HG03354 (cell line): ENCODE measurements at regions not wholly inside any gene's neighbourhood (a gene's known extent, or its start where the extent isn't known, plus 50 kb on each side); places are given as distances from the start of the nearest gene placed in this dataset.

Experiments used
- ATAC-seq: cut with Tn5 transposase; IDR thresholded peaks from one replicate; pipeline ENCODE4 v1.9.1; 2021; ENCODE audit warnings: mild to moderate bottlenecking; ENCODE audit not compliant: unreplicated experiment, poor library complexity, severe bottlenecking

DNA sequence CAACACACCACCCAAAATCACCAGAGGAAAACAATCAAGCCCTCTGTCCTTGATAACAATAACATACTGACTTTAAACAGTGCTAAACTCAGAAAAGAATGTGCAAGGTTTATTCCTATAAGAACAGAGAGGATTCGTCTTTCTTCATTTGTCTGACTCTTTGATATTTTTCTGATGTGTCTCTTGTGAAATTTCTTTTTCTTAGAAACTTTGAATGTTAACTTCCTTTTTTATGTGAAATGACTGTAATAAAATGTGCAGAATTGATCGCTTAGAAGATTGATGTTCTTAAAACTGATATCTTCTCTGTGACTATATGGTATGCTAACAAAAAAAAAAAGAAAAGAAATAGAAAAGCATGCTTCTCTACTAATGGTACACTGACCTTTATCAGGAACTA, 947.4 kb upstream of the CITED2 start:
- no peak for ATAC-seq

DNA sequence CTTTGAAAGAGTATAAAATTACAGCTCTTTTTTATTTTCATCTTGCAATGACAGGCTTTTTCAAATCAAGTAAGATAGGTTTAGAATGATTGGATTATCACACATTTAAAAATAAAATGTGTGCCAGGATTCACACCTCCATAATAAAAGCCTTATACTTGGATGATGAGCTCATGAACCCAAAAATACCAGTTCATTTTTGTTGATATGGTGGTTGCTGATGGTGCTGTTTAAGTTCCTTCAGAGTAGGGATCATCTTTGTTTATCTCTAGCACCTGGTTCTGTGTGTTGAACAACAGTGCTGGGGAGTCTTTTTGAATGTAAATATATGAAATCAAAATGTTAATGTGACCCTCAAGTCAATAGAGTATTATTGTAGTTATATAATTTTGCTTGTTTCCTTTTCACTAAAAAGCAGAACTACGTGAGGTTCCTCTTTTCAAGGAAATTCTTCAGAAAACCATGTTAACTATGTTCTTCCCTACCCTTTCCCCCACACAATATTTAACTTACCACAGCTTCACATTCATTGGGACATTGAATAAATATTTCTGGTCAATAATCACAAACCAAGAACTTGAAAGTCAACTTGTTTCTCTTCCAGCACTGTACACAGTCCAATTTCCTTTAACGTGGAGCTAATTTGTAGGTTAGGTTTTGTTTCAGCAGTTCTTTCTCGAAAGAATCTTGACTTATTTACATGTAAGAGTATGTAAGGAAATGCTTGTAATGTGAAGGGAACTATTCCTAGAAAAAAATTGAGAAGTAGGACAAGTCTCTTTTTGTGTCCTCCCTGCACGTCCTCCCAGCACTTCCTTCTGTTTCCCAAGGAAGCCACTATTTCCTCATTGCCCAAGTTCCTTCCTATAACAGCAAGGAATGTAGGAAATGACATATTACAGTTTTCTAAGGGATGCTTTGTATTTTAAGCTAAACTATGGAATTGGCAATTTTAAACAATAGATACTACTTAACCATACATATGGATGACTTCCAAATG, 945.9 kb upstream of the CITED2 start:
- ATAC-seq: no peak

DNA sequence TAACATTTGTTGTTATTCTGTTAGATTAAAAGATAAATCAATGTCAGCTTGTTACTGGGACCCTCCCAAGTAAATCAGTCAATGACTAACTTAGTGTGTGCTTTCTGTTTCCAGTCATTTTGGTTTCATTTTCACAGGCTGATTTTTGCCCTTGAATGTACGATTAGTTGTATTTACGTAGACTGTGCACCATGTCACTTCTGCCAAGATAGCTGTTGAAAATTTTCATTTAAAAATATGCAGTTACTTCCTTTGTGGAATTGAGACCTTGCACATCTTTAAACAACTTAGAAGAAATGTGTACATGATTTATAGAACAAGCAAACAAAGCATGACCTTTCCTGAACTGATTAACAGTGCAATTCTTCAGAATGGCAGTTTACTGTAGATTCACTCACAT, 944.8 kb upstream of the CITED2 start:
- peak; percentile 94 for ATAC-seq

DNA sequence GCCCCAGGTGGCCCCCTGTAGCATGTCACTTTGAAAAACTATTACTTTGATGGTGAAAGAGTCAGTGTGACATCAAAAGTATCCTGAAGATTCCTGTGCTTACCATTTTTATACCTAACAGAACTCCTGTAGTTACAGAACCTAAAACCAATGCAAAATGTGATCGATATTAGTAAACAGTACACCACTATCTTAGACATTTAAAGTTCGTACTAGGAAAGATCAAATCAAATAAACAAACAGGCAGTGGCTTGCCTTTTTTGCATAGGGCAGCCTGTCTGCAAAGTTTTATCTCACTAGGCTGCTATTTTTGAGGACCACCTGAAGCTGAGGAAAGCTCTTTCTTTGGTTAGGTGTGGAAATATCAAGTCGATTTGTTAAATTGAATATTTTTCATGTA, 944.0 kb upstream of the CITED2 start:
- ATAC-seq: no peak

DNA sequence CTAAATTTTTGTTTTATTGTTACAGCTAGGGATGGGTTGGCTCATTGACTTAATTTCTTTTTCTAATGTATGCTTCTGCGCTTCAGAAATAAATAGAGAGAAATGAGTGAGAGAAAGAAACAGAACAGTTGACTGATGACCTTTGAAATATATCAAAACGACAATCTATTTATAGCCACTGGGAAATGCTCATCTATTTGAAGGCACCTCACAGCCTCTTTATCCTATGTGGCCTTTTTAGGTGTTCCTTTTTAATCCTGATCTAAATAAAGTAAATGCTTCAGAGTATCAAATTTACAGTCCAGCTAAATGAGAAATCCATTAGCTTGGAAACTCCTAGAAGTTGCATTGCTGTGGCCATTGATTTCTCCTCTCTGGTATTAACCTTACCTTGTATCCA, 943.5 kb upstream of the CITED2 start:
- ATAC-seq: no peak

- no peak for ATAC-seq
These were observed 942.5 kb upstream of the CITED2 start for GRCh38 chr6:140316966-140317365.

DNA sequence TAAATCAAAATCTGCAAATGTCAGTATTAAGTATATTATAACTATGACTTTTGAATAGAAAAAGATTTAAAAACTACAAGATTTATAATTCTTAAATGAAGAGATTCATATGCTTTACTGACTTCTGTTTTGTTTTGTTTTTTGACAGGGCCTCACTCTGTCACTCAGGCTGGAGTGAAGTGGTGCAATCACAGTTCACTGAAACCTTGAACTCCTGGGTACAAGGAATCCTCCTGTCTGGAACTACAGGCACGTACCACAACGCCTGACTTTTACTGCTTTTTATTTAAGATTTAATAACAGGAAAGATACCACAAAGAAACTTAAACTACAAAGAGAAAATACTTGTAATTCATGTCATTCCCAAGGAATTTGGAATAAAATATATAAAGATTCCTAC, 940.2 kb upstream of the CITED2 start:
- no peak for ATAC-seq

DNA sequence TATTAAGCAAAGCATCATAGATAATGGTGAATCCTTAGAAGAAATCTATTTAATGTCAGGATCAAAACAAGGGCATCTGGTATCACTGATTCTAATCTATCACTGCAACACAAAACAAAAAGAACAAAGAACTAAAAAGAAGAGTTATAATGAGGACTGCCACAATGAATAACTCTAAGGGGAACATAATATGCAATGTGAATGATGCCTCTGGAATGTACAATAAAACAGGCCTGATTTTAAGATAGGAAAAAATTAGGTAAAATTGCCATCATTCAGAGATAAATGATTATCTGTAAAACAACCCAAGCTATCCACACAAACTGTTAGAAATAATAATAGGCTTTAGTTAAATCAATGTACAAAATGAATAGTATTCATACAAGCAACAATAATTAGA, 936.7 kb upstream of the CITED2 start:
- ATAC-seq: no peak

GRCh38 chr6:140303218-140303949, 928.9 kb upstream of the CITED2 start:
- ATAC-seq: no peak

DNA sequence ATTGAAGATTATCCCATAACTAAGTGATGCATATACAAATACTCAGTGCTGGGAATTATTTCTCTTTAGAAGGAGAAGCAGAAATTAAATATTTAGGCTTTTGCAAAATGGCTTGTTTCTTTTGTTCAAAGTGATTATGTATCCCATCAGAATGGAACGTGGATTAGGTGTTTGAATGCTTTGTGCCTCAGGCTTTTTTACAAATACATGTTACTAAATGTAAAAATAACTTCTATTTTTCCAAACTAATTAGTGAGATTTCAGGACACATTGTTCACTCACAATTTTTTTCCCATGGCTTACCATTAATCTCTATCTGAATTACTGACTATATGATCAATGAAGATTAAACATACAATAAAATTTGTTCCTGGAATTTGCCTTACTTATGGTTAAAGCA, 925.9 kb upstream of the CITED2 start:
- ATAC-seq: no peak

- ATAC-seq: no peak
These were observed 914.7 kb upstream of the CITED2 start for GRCh38 chr6:140289186-140289585.

GRCh38 chr6:140285998-140286690, 911.7 kb upstream of the CITED2 start:
- no peak for ATAC-seq

DNA sequence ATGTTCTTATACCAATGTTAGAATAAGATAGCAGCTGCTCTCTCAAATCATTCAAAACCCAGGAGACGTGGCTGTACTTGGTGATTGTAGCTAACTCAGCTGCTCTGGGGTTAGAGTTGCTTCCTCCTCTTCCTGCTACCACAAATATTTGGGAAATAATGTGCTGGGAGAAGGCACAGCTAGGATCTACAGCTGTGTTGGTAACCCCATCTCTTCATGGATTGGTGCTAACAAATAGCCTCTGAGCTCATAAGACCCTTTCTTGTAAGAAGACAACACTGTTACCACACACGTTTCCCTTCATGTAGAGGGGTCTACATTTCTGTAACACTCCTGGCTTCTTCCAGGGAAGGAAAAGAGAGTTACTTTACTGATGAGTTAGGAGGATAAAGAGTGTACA, 911.0 kb upstream of the CITED2 start:
- ATAC-seq: no peak

DNA sequence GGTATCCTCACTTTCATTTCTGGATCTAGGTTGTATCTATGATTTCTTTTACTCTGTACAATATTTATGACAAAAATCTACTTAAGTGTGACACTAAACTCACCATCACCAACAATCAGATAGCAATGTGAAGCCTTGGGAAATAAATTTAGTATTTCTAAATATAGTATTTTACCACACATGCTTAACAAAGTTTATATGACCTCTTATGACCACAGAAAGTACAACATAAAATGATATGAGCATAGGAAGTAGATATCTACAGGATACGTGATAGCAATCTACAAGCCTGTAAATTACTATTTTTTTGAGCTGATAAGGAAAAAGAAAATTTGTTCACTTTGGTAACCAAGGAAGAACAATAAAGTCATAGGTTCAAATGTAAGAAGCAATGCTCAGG, 910.4 kb upstream of the CITED2 start:
- ATAC-seq: no peak

- no peak for ATAC-seq
These were observed 908.7 kb upstream of the CITED2 start for GRCh38 chr6:140283197-140283596.

- no peak for ATAC-seq
These were observed 907.3 kb upstream of the CITED2 start for GRCh38 chr6:140281767-140282166.

DNA sequence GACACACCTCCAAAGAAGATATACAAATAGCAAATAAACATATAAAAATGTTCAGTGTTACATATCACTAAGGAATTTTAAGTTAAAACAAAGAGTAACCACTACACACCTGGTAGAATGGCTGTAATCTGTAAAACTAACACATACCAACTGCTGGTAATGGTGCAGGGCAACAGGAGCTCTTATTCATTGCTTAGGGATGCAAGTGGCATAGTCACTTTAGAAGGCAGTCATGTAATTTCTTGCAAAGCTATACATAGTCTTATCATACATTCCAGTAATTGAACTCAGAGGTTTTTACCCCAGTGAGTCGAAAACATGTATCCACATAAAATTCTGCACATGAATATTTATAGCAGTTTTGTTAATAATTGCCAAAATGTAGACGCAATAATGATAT, 906.8 kb upstream of the CITED2 start:
- ATAC-seq: no peak

DNA sequence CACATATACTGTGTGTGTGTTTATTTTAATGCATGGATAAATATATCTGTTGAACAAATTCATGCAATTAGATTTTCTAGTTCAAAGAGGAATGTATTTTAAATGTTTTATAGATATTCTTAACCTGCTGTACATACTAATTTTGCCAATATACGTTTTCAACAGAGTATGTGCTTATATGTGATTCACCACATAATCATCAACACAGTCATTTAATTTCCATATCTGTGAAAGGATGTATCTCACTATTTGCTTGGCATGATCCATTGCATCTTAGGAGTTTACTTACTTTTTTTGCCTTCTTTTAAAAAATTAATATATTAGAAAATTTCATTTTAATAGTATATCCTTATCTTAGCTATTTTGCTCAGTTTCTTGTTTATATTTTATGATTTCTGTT, 902.3 kb upstream of the CITED2 start:
- no peak for ATAC-seq

DNA sequence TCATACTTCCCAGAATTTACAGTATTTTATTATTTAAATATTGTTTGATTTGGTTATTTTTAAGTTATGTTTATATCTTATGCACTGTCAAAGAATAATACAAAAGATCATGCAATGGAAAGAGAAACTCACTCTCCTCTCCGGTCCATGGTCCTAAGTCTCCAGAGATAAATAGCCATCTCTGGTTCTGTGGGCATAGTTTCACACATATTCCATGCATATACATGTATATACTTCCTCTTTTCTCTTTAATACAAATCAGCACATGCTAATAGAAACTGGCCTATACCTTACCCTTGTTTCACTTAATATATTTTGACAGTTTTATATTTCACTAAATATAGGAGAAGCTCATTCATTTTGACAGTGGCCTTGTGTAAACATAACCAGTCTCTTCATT, 901.7 kb upstream of the CITED2 start:
- ATAC-seq: no peak

GRCh38 chr6:140275725-140276124, 901.3 kb upstream of the CITED2 start:
- ATAC-seq: no peak
